Right lobe of liver (tissue), 6 donors: ENCODE measurements at regions not wholly inside any gene's neighbourhood (a gene's known extent, or its start where the extent isn't known, plus 50 kb on each side); places are given as distances from the start of the nearest gene placed in this dataset.

Experiments
- ATAC-seq, 4 donors: fragments of 200-7000 bp; cut with Tn5 transposase; one replicate each; pipeline ENCODE4 v1.9.1; 2020; ENCODE audit warnings: mild to moderate bottlenecking in 4 of 4, moderate library complexity in 4 of 4
- DNase-seq, 3 donors: peaks; one replicate each; pipeline ENCODE4 v3.0.0-alpha.2; 2020
- H3K27ac ChIP-seq, 3 donors: fragments of 200-600 bp; one replicate each; pipeline ENCODE4 v1.8.0; 2022
- H3K27me3 ChIP-seq, 2 donors: fragments of 200-600 bp; one replicate each; pipeline ENCODE4 v1.8.0; 2022
- H3K36me3 ChIP-seq, 4 donors: fragments of 200-600 bp; sonication (generic) in 1 of 4; one replicate each; pipeline versions ENCODE4 v1.5.1 to v1.8.0; 2017 to 2022; ENCODE audit warnings: control low read depth in 1 of 4
- H3K4me1 ChIP-seq, 4 donors: fragments of 200-600 bp; sonication (generic) in 1 of 4; one replicate each; pipeline versions ENCODE4 v1.5.1 to v1.8.0; 2017 to 2022; ENCODE audit warnings: control low read depth in 1 of 4
- H3K4me3 ChIP-seq, 3 donors: fragments of 200-600 bp; one replicate each; pipeline ENCODE4 v1.8.0; 2022
- H3K9me3 ChIP-seq, 4 donors: fragments of 200-600 bp; sonication (generic) in 1 of 4; one replicate each; pipeline versions ENCODE4 v1.5.1 to v1.8.0; 2017 to 2022; ENCODE audit warnings: control low read depth in 1 of 4
- CTCF ChIP-seq, 4 donors: fragments of 200-600 bp in 3 of 4; fragments of 450-650 bp in 1 of 4; IDR thresholded peaks; one replicate each; pipeline versions ENCODE4 v1.5.1 to v1.8.0; 2016 to 2022; ENCODE audit warnings: antibody characterized with exemption in 4 of 4, mild to moderate bottlenecking in 2 of 4
- POLR2A ChIP-seq: fragments of 450-650 bp; IDR thresholded peaks from one replicate; pipeline ENCODE4 v1.6.1; 2017; ENCODE audit warnings: antibody characterized with exemption, mild to moderate bottlenecking
- WGBS: methylation state at CpG from one replicate; pipeline ENCODE4 v1.1.6; 2018; ENCODE audit warnings: low coverage, low lambda C conversion rate; ENCODE audit not compliant: insufficient coverage; ENCODE audit errors: missing lambda C conversion rate; 5-methylcytosine and 5-hydroxymethylcytosine counted together
- intact Hi-C, 2 donors: fragments of 100-400 bp; cut with DNase I; formaldehyde crosslinking; loops; one replicate each; pipeline versions ENCODE4 v1.11.2 to v1.14.1; 2022
- donor health status: DM: no; HTN: yes; CAD: no.
- donor health status: DM: no; HTN: no; CAD: no.
- donor health status: DM: no; HTN: no; CAD: no.
- donor health status: DM: no; HTN: yes; CAD: no.
- donor health status: DM: no; HTN: yes; CAD: no.

DNA sequence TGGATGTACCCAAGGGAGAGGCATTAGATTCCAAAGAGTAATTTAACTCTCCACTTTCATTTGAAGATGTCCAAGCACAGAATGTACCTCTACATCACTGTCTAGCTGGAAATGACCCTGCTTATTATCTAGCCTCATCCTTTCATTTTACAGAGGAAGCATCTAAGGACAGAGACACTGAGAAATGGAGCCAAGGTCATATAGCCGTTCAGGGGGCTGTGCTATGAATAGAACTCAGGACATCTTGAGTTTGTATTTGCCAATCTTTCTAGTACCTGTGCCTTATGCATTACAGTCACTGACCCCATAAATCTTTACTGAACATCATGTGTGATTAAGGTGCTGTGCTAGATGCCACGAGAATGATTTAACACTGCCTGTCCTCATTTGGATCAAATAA, 138.2 kb upstream of the SPTLC3 start:
- H3K27me3 ChIP-seq, result no peaks in the 10 kb centered on the region
- ATAC-seq (no peak), DNase-seq (no peak)
- H3K9me3 ChIP-seq, result no peaks in the 10 kb centered on the region
- H3K27ac ChIP-seq, result no peak overlapping the region
- no peaks in the 10 kb centered on the region for H3K36me3 ChIP-seq
- TF ChIP-seq POLR2A, result no peak
- TF ChIP-seq CTCF (IDR thresholded peaks at IDR 0.05), result no peak
- WGBS, result 31% methylated on average over 2 of the region's 2 CpGs
- intact Hi-C loops, result no loop called here
- no peak overlapping the region for H3K4me3 ChIP-seq
- no peaks in the 10 kb centered on the region for H3K4me1 ChIP-seq

GRCh38 chr20:12874933-12875332, 133.8 kb upstream of the SPTLC3 start:
- intact Hi-C loops, result no loop called here
- Histone ChIP-seq H3K27me3 (no peaks in the 10 kb centered on the region), H3K9me3 (no peaks in the 10 kb centered on the region), H3K4me1 (no peaks in the 10 kb centered on the region), H3K4me3 (no peak overlapping the region), H3K27ac (no peak overlapping the region), H3K36me3 (no peaks in the 10 kb centered on the region)
- ATAC-seq (no peak), DNase-seq (no peak)
- TF ChIP-seq CTCF (IDR thresholded peaks at IDR 0.05) (no peak), POLR2A (no peak)
- 67% methylated on average over 4 of the region's 4 CpGs for WGBS

DNA sequence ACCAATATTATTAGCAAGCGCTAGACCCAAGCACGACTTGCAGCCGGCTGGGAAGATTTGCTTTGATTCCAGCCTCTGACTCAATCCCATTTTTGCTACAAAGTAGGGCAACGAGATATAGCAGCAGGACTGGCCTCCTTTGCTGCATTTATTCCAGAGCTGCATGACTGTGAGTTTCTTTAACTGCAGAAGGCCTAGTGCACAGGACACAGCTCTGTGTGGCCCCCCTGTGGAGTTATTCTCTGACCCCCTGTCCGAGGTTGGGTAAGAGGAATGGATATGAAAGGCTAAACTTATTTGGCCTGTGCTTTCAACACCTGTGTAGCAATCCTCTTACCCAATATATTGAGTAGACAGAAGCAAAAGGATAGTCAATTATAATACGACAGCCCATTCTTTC, 133.3 kb upstream of the SPTLC3 start:
- peak in 1 of 3 donors; percentile 48 for DNase-seq
- intact Hi-C loops, result no loop called here
- 33% methylated on average over 6 of the region's 6 CpGs for WGBS

DNA sequence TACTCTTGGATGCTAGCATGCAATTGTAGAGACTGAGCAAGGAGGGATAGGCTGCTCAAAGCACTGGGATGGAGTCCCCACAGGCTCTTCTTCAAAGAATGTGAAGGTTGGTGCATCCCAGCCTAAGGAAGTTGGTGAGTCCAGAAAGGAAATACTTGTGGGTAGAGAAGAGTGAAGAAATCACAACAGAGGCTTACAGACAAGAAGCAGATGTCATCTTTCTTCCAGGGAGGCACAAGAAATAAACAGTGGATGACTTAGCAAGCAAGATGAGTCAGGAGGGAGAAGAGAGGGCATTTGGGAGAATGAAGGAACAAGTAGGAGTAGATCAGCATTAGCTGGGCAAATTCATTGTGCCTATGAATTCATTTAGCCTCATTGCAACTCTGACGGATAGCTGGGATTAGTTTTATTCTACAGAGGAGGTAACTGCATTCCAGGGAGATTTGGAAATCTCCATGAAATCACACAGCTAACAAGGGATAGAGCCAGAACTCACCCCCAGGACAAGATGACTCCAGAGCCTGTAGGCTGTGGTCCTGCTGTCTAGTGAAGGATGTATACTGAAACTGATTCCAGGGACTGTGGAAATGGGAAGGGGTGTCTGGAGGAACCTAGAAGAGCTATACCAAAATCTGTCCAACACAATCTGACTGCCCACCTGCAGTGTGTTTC, 125.8 kb upstream of the SPTLC3 start:
- 33% methylated on average over 1 of the region's 1 CpG for WGBS
- ATAC-seq, result no peak
- intact Hi-C loops, result no loop called here

More for the DNA sequence above, 133.3 kb upstream of the SPTLC3 start:
- TF ChIP-seq CTCF (IDR thresholded peaks at IDR 0.05), result no peak
- no peak for TF ChIP-seq POLR2A
- peak; percentile 33 to 91 (median 45) for ATAC-seq
- Histone ChIP-seq H3K4me3 (no peak overlapping the region), H3K9me3 (no peaks in the 10 kb centered on the region), H3K27ac (no peak overlapping the region), H3K4me1 (no peaks in the 10 kb centered on the region), H3K27me3 (no peaks in the 10 kb centered on the region), H3K36me3 (no peaks in the 10 kb centered on the region)

More for the DNA sequence above, 125.8 kb upstream of the SPTLC3 start:
- H3K27ac ChIP-seq, result no peak overlapping the region
- no peaks in the 10 kb centered on the region for H3K4me1 ChIP-seq
- DNase-seq, result no peak
- no peaks in the 10 kb centered on the region for H3K36me3 ChIP-seq
- no peaks in the 10 kb centered on the region for H3K9me3 ChIP-seq
- TF ChIP-seq CTCF (IDR thresholded peaks at IDR 0.05) (no peak), POLR2A (no peak)
- H3K27me3 ChIP-seq, result no peaks in the 10 kb centered on the region
- H3K4me3 ChIP-seq, result no peak overlapping the region
